ENCODE measurements at regions not wholly inside any gene's neighbourhood (a gene's known extent, or its start where the extent isn't known, plus 50 kb on each side); places are given as distances from the start of the nearest gene placed in this dataset.
"Not testable (repeated sequence)": the region's sequence is repeated elsewhere in the genome, so short reads cannot be mapped to it uniquely, and the experiment has no call there.

- no peak for TF ChIP-seq CTCF (IDR thresholded peaks at IDR 0.05; ENCODE audit: control insufficient read depth, extremely low read depth, insufficient read depth)
- no peak for DNase-seq (ENCODE audit: low read depth)
- H3K4me3 ChIP-seq (ENCODE audit: low read depth, low read length) = no peak overlapping the region
Measured at GRCh38 chr10:118820326-118821116, 65.8 kb upstream of the CACUL1 start.

GRCh38 chr10:118823256-118823907 is 68.6 kb upstream of the CACUL1 start:
- no peak for TF ChIP-seq CTCF (IDR thresholded peaks at IDR 0.05; ENCODE audit: control insufficient read depth, extremely low read depth, insufficient read depth)
- DNase-seq (ENCODE audit: low read depth) = no peak
- H3K4me3 ChIP-seq (ENCODE audit: low read depth, low read length) = no peak overlapping the region

GRCh38 chr10:118827053-118827452 is 72.3 kb upstream of the CACUL1 start:
- TF ChIP-seq CTCF (IDR thresholded peaks at IDR 0.05; ENCODE audit: control insufficient read depth, extremely low read depth, insufficient read depth) = no peak
- no peak for DNase-seq (ENCODE audit: low read depth)
- no peak overlapping the region for H3K4me3 ChIP-seq (ENCODE audit: low read depth, low read length)

- H3K4me3 ChIP-seq (ENCODE audit: low read depth, low read length) = no peak overlapping the region
- no peak for DNase-seq (ENCODE audit: low read depth)
- TF ChIP-seq CTCF (IDR thresholded peaks at IDR 0.05; ENCODE audit: control insufficient read depth, extremely low read depth, insufficient read depth) = no peak
Measured at GRCh38 chr10:118827466-118828155, 72.8 kb upstream of the CACUL1 start.

GRCh38 chr10:118832241-118832651 is 77.5 kb upstream of the CACUL1 start:
- DNase-seq (ENCODE audit: low read depth) = no peak
- no peak for TF ChIP-seq CTCF (IDR thresholded peaks at IDR 0.05; ENCODE audit: control insufficient read depth, extremely low read depth, insufficient read depth)
- H3K4me3 ChIP-seq (ENCODE audit: low read depth, low read length) = no peak overlapping the region

- not testable (repeated sequence) for H3K4me3 ChIP-seq (ENCODE audit: low read depth, low read length); DNase-seq (ENCODE audit: low read depth)
Measured at GRCh38 chr10:118834370-118834769, 79.6 kb upstream of the CACUL1 start.

- TF ChIP-seq CTCF (IDR thresholded peaks at IDR 0.05; ENCODE audit: control insufficient read depth, extremely low read depth, insufficient read depth) = no peak
- DNase-seq (ENCODE audit: low read depth) = peak; percentile 87
- H3K4me3 ChIP-seq (ENCODE audit: low read depth, low read length) = no peak overlapping the region
Measured at GRCh38 chr10:118835682-118836326, 81.0 kb upstream of the CACUL1 start.

Data from LNCaP clone FGC (cell line).